Mesodermal cell (in vitro differentiated cells): ENCODE measurements at regions not wholly inside any gene's neighbourhood (a gene's known extent, or its start where the extent isn't known, plus 50 kb on each side); places are given as distances from the start of the nearest gene placed in this dataset.
A peak's percentile ranks its signal among the peaks of the same experiment; 100 is the strongest.
"Not testable (repeated sequence)": the region's sequence is repeated elsewhere in the genome, so short reads cannot be mapped to it uniquely, and the experiment has no call there.

Experiments used
- H3K27ac ChIP-seq: 2 replicates; pipeline ENCODE4 v1.7.0; 2013; ENCODE audit warnings: mild to moderate bottlenecking, low read depth, low read length, moderate library complexity; ENCODE audit not compliant: severe bottlenecking
- H3K36me3 ChIP-seq: 2 replicates; pipeline ENCODE4 v1.7.1; 2013; ENCODE audit warnings: mild to moderate bottlenecking, low read length, moderate library complexity; ENCODE audit not compliant: control insufficient read depth, insufficient read depth
- H3K4me1 ChIP-seq: one replicate; pipeline ENCODE4 v1.7.1; 2013; ENCODE audit warnings: mild to moderate bottlenecking, low read length; ENCODE audit not compliant: insufficient read depth, control insufficient read depth, poor library complexity, severe bottlenecking
- H3K4me3 ChIP-seq: 2 replicates; pipeline ENCODE4 v1.7.0; 2013; ENCODE audit warnings: low read length, control low read depth, mild to moderate bottlenecking; ENCODE audit not compliant: insufficient read depth, poor library complexity, severe bottlenecking; ENCODE audit errors: extremely low read depth
- H3K9me3 ChIP-seq: 2 replicates; pipeline ENCODE4 v1.7.1; 2013; ENCODE audit warnings: mild to moderate bottlenecking, low read length, moderate library complexity; ENCODE audit not compliant: control insufficient read depth
- WGBS, 2 experiments: methylation state at CpG; one replicate each; pipeline ENCODE4 v1.1.5; 2013; ENCODE audit warnings: missing lambda C conversion rate in 2 of 2; ENCODE audit not compliant: insufficient coverage in 2 of 2; 5-methylcytosine and 5-hydroxymethylcytosine counted together

DNA sequence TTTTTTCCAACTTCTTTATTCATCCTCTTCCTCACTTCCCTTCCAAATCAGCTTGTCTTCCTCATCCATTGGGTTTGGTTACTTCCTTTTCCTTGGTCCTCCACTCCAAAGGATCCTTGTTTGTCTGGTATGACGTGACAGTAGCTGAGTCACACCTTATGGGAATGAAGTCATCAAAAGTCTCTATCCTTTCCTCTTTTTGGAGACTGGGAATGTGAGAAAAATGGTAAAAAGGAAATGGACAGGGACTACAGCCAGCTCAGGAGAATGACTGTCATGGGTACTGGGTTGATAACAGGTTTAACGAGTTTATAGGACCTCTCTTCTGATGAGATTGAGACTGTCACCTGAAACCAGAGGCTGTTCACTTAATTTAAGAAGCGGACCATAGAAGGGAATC lies 76.2 kb upstream of the MYO10 start:
- 90 to 91% methylated on average over 1 to 2 of the region's 3 CpGs for WGBS, 2 experiments
- Histone ChIP-seq H3K27ac (no peak overlapping the region), H3K9me3 (no peaks in the 10 kb centered on the region), H3K4me3 (no peak overlapping the region), H3K36me3 (no peaks in the 10 kb centered on the region), H3K4me1 (peaks cover 5% of the 10 kb centered on the region)

- no peak overlapping the region for H3K27ac ChIP-seq
- 74 to 78% methylated on average over 3 of the region's 3 CpGs for WGBS, 2 experiments
Observed at GRCh38 chr5:17014686-17015085, 78.6 kb upstream of the MYO10 start.

DNA sequence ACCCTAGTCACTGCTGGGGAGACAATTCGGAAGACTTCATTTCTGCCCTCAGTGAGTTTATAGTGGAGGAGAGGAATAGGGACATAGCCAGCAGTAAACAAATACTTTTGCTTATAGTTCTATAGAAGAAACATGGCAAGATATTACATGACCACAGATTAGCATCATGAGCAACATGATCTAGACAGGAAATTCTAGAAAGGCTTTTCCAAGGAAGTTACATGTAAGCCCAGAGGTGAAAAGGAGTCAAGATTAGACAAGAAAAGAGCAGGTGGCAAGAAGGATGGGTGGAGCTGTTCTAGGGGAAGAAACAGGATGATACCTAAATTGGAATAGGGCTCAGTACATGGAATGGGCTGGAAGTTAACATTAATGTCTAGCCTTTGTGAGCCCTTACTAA lies 82.8 kb upstream of the MYO10 start:
- no peaks in the 10 kb centered on the region for H3K9me3 ChIP-seq
- no CpG with 5 or more reads among the region's 1 CpG for WGBS, 2 experiments

More at GRCh38 chr5:17014686-17015085, 78.6 kb upstream of the MYO10 start:
- Histone ChIP-seq H3K4me1 (peaks cover 21% of the 10 kb centered on the region), H3K4me3 (no peak overlapping the region), H3K9me3 (no peaks in the 10 kb centered on the region), H3K36me3 (no peaks in the 10 kb centered on the region)

DNA sequence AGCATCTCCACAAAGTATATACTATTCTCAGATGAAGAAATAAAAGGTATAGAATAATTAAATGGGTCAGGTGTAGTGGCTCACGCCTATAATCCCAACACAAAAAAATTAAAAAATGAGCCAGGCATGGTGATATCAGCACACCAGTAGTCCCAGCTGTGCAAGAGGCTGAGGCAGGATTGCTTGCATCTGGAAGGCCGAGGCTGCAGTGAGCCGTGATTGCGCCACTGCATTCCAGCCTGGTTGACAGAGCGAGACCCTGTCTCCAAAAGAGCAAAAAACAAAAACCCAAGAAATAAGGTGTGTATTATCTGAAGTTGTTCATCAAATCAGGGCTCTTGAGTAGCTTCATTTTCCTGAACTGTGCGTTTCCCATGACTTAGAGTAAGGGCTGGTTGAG lies 83.2 kb upstream of the MYO10 start:
- Histone ChIP-seq H3K9me3 (no peaks in the 10 kb centered on the region), H3K36me3 (no peaks in the 10 kb centered on the region), H3K4me1 (peaks cover 38% of the 10 kb centered on the region), H3K27ac (no peak overlapping the region), H3K4me3 (no peak overlapping the region)
- 82 to 99% methylated on average over 4 to 5 of the region's 6 CpGs for WGBS, 2 experiments

More for the DNA sequence above, 82.8 kb upstream of the MYO10 start:
- peaks cover 38% of the 10 kb centered on the region for H3K4me1 ChIP-seq
- no peak overlapping the region for H3K27ac ChIP-seq
- no peaks in the 10 kb centered on the region for H3K36me3 ChIP-seq
- no peak overlapping the region for H3K4me3 ChIP-seq

- WGBS, 2 experiments = 94 to 98% methylated on average over 6 to 7 of the region's 8 CpGs
- Histone ChIP-seq H3K4me1 (peaks cover 38% of the 10 kb centered on the region), H3K9me3 (no peaks in the 10 kb centered on the region), H3K36me3 (no peaks in the 10 kb centered on the region), H3K4me3 (no peak overlapping the region), H3K27ac (peak overlapping the region; percentile 43)
Observed at GRCh38 chr5:17020678-17021601, 84.9 kb upstream of the MYO10 start.

DNA sequence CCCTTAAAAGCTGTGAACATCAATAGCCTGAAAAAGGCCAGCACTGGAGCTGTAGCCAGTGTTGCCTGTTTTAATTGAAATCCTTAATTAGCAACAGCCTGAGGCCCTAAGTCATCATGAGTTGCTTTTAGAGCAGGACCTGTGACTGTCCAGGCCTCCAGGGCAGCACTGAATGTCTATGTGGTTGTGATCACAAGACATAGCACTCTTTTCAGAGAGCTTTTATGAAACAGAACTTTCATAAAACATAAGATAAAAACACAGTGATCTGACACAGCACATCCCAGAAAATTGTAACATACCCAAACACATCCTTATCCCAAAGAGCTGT lies 85.5 kb upstream of the MYO10 start:
- H3K27ac ChIP-seq = peak overlapping the region; percentile 43
- H3K4me1 ChIP-seq = peaks cover 38% of the 10 kb centered on the region
- H3K4me3 ChIP-seq = no peak overlapping the region
- H3K9me3 ChIP-seq = no peaks in the 10 kb centered on the region
- no peaks in the 10 kb centered on the region for H3K36me3 ChIP-seq

- no CpG with 5 or more reads among the region's 2 CpGs for WGBS, 2 experiments
Observed at GRCh38 chr5:17022296-17022695, 86.2 kb upstream of the MYO10 start.

GRCh38 chr5:17024686-17025180 lies 88.6 kb upstream of the MYO10 start:
- WGBS, 2 experiments = 91 to 92% methylated on average over 3 to 5 of the region's 6 CpGs
- H3K9me3 ChIP-seq = no peaks in the 10 kb centered on the region
- H3K4me3 ChIP-seq = no peak overlapping the region
- H3K27ac ChIP-seq = peak overlapping the region; percentile 78
- H3K36me3 ChIP-seq = no peaks in the 10 kb centered on the region
- peaks cover 22% of the 10 kb centered on the region for H3K4me1 ChIP-seq

More at GRCh38 chr5:17022296-17022695, 86.2 kb upstream of the MYO10 start:
- H3K4me1 ChIP-seq = peaks cover 38% of the 10 kb centered on the region
- H3K36me3 ChIP-seq = no peaks in the 10 kb centered on the region
- no peak overlapping the region for H3K4me3 ChIP-seq
- no peak overlapping the region for H3K27ac ChIP-seq
- H3K9me3 ChIP-seq = no peaks in the 10 kb centered on the region

GRCh38 chr5:17031659-17032277 lies 95.7 kb upstream of the MYO10 start:
- not testable (repeated sequence) for H3K4me1 ChIP-seq, H3K4me3 ChIP-seq, H3K9me3 ChIP-seq, H3K27ac ChIP-seq, H3K36me3 ChIP-seq
- WGBS, 2 experiments = 94 to 97% methylated on average over 17 to 22 of the region's 24 CpGs

DNA sequence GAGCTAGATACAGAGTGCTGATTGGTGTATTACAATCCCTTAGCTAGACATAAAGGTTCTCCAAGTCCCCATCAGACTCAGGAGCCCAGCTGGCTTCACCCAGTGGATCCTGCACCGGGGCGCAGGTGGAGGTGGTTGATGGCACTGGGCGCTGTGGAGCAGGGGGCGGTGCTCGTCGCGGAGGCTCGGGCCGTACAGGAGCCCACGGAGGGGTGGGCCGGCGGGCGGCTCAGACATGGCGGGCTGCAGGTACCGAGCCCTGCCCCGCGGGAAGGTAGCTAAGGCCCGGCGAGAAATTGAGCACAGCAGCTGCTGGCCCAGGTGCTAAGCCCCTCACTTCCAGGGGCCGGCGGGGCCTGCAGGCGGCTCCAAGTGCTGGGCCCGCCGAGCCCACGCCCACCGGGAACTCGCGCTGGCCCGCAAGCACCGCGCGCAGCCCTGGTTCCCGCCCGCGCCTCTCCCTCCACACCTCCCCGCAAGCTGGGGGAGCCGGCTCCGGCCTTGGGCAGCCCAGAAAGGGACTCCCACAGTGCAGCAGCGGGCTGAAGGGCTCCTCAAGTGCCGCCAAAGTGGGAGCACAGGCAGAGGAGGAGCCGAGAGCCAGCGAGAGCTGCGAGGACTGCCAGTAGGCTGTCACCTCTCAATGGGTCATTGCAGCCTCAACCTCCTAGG lies 96.4 kb upstream of the MYO10 start:
- H3K4me3 ChIP-seq, H3K9me3 ChIP-seq, H3K27ac ChIP-seq, H3K4me1 ChIP-seq, H3K36me3 ChIP-seq: not testable (repeated sequence)
- 95 to 96% methylated on average over 40 to 43 of the region's 43 CpGs for WGBS, 2 experiments
